Right lobe of liver (tissue), 4 donors: ENCODE measurements at regions not wholly inside any gene's neighbourhood (a gene's known extent, or its start where the extent isn't known, plus 50 kb on each side); places are given as distances from the start of the nearest gene placed in this dataset.

Source experiments
- CTCF ChIP-seq, 4 donors: fragments of 200-600 bp in 3 of 4; fragments of 450-650 bp in 1 of 4; IDR thresholded peaks; one replicate each; pipeline versions ENCODE4 v1.5.1 to v1.8.0; 2016 to 2022; ENCODE audit warnings: antibody characterized with exemption in 4 of 4, mild to moderate bottlenecking in 2 of 4
- POLR2A ChIP-seq: fragments of 450-650 bp; IDR thresholded peaks from one replicate; pipeline ENCODE4 v1.6.1; 2017; ENCODE audit warnings: antibody characterized with exemption, mild to moderate bottlenecking
- donor health status: DM: no; HTN: no; CAD: no.
- donor health status: DM: no; HTN: no; CAD: no.
- donor health status: DM: no; HTN: yes; CAD: no.

- TF ChIP-seq POLR2A: no peak
- TF ChIP-seq CTCF (IDR thresholded peaks at IDR 0.05): no peak
These were observed 97.6 kb upstream of the CNTN3 start for GRCh38 chr3:74711913-74712512.
